ENCODE measurements at regions not wholly inside any gene's neighbourhood (a gene's known extent, or its start where the extent isn't known, plus 50 kb on each side); places are given as distances from the start of the nearest gene placed in this dataset.
"Not testable (repeated sequence)": the region's sequence is repeated elsewhere in the genome, so short reads cannot be mapped to it uniquely, and the experiment has no call there.

DNA sequence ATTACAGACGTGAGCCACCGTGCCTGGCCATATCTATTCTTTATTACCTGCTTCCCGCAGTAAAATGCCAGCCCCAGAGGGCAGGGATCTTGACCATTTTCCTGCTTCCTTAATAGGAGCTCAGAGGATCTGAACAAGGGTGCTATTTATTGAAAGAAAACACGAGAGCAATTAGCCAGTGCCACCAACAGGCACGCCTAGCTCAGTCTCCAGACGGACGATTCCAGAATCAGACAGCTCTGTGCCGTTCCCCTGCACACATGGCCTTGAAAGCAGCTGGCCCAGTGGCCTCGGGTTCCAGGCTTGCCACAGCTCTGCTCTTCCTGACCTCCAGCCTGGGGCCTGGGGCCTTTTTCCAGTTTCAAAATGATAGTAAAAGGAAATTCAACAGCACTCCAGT lies 135.2 kb upstream of the RFLNA start:
- Histone ChIP-seq H3K9me3 (peaks cover 0 to 5% (median 0%) of the 10 kb centered on the region in 4 donors), H3K36me3 (no peaks in the 10 kb centered on the region), H3K4me1 (peaks cover 0 to 5% (median 0%) of the 10 kb centered on the region in 4 donors), H3K27me3 (no peaks in the 10 kb centered on the region), H3K27ac (no peak overlapping the region), H3K4me3 (no peak overlapping the region)
- TF ChIP-seq POLR2AphosphoS5 (IDR thresholded peaks at IDR 0.05) = no peak
- no peak for TF ChIP-seq EP300 (IDR thresholded peaks at IDR 0.05)
- TF ChIP-seq POLR2A (IDR thresholded peaks at IDR 0.05) = no peak
- TF ChIP-seq, protein P1, sequence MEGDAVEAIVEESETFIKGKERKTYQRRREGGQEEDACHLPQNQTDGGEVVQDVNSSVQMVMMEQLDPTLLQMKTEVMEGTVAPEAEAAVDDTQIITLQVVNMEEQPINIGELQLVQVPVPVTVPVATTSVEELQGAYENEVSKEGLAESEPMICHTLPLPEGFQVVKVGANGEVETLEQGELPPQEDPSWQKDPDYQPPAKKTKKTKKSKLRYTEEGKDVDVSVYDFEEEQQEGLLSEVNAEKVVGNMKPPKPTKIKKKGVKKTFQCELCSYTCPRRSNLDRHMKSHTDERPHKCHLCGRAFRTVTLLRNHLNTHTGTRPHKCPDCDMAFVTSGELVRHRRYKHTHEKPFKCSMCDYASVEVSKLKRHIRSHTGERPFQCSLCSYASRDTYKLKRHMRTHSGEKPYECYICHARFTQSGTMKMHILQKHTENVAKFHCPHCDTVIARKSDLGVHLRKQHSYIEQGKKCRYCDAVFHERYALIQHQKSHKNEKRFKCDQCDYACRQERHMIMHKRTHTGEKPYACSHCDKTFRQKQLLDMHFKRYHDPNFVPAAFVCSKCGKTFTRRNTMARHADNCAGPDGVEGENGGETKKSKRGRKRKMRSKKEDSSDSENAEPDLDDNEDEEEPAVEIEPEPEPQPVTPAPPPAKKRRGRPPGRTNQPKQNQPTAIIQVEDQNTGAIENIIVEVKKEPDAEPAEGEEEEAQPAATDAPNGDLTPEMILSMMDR (IDR thresholded peaks at IDR 0.05) = no peak
- WGBS, 5 donors = 38 to 58% (median 47%) methylated on average over 9 of the region's 9 CpGs
- intact Hi-C loops (cut with DNase I; ENCODE audit: low total_unique reads) = no loop called here
- no peak for DNase-seq

DNA sequence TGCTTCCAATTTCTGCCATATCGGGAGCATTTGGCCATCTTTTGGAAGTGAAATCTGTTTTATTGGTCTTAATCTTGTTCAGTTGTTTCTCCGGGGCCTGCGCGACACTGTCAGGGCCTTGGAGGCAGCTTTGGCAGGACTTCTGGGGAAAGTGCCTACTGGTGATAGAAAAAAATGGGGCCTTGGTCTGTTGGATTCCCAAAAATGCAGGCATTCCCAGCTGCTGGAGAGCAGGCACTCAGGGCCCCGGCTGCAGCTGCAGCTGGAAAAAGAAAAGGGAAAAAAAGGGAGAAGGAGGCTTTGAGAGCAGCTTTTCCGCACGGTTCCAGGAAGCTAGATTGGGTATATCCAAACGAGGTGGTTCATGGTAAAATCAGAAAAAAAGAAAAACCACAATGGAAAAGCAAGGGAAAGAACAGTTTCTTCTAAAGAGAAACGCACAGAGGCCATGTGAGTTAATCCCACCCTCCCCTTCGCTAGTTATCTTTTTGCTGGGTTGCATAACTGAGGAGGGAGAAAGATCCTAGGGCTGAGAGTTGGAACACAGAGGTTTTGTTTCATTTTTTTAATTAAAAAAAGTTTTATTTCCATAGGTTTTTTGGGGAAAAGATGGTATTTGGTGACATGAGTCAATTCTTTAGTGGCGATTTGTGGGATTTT lies 134.7 kb upstream of the RFLNA start:
- TF ChIP-seq POLR2AphosphoS5 (IDR thresholded peaks at IDR 0.05) = no peak
- TF ChIP-seq EP300 (IDR thresholded peaks at IDR 0.05) = no peak
- no peak for TF ChIP-seq POLR2A (IDR thresholded peaks at IDR 0.05)
- TF ChIP-seq, protein P1 (IDR thresholded peaks at IDR 0.05) = no peak
- 68 to 87% (median 83%) methylated on average over 11 of the region's 11 CpGs for WGBS, 5 donors
- Histone ChIP-seq H3K36me3 (no peaks in the 10 kb centered on the region), H3K9me3 (peaks cover 0 to 5% (median 0%) of the 10 kb centered on the region in 4 donors), H3K4me1 (peaks cover 0 to 5% (median 0%) of the 10 kb centered on the region in 4 donors), H3K4me3 (no peak overlapping the region), H3K27me3 (no peaks in the 10 kb centered on the region), H3K27ac (no peak overlapping the region)
- DNase-seq = no peak
- intact Hi-C loops (cut with DNase I; ENCODE audit: low total_unique reads) = no loop called here

DNA sequence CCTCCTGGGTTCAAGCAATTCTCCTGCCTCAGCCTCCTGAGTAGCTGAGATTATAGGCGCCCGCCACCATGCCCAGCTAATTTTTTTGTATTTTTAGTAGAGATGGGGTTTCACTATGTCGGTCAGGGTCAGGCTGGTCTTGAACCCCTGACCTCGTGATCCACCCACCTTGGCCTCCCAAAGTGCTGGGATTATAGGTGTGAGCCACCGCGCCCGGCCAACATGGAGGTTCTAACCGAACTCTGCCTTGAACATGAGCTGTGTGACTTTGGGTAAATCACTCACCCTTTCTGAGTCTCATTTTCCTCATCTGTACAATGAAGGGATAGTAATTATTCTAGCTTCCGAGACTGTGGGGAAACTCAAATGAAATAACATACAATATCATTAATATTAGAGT lies 133.5 kb upstream of the RFLNA start:
- H3K27ac ChIP-seq; H3K4me3 ChIP-seq; H3K36me3 ChIP-seq; H3K4me1 ChIP-seq; intact Hi-C loops (cut with DNase I; ENCODE audit: low total_unique reads); DNase-seq; H3K9me3 ChIP-seq; H3K27me3 ChIP-seq: not testable (repeated sequence)
- WGBS, 5 donors = 84 to 88% (median 85%) methylated on average over 8 to 9 of the region's 9 CpGs

DNA sequence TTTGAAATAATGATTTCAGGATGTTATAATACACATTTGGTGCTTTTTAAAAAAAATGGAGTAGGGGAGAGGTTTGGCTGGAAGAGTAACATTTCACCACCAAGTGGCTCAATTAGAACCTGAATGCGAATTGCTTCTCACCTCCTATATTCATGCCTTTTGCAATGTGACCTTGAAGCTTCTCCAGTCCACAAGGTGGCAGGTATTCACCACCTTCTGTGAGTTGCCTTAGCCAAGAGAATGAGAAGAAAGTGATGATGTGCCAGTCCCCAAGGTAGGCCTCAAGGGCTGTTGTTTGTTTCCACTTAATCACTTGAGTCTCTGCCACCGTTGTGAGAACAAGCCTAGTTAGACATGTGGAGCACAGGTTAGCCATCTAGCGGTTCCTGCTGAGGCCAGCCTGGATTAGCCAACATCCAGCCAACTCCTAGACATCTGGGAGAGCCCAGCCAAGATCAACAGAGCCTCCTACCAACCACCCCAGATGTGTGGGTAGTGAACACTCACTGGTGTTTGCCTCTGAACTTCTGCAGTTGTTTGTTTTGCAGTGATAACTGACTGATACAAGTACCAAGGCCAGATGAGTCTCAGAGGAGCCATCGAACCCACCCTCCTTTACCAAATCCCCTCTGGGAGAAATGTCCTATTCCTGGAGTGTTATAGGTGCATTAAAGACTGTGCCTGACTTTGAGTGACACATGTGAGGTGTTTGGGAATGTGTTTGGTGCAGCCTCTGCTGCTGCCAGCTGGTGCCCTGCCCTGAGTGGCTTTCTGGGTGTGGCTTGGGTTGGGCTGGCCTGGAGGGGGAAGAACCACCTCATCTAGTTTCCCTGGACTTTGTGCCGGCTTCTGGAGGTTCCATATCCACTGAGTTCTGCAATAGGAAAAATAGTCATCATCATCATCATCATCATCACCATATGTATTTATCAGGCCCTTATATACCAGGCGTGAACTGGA lies 132.5 kb upstream of the RFLNA start:
- intact Hi-C loops (cut with DNase I; ENCODE audit: low total_unique reads) = no loop called here
- WGBS, 5 donors = 68 to 85% (median 72%) methylated on average over 6 of the region's 6 CpGs
- Histone ChIP-seq H3K36me3 (no peaks in the 10 kb centered on the region), H3K9me3 (peaks cover 0 to 5% (median 0%) of the 10 kb centered on the region in 4 donors), H3K27me3 (no peaks in the 10 kb centered on the region), H3K27ac (peak overlapping the region in 1 of 5 donors; percentile 15), H3K4me3 (no peak overlapping the region), H3K4me1 (peaks cover 0 to 5% (median 0%) of the 10 kb centered on the region in 4 donors)
- DNase-seq = peak in 1 of 2 donors; percentile 39
- TF ChIP-seq, protein P1 (IDR thresholded peaks at IDR 0.05) = peak in 3 of 7 experiments; percentile 10 to 24 (median 20)
- TF ChIP-seq POLR2AphosphoS5 (IDR thresholded peaks at IDR 0.05) (peak in 1 of 3 donors; percentile 36), EP300 (IDR thresholded peaks at IDR 0.05) (no peak)
